Mesenteric fat pad (tissue), 1 donor: ENCODE measurements at regions not wholly inside any gene's neighbourhood (a gene's known extent, or its start where the extent isn't known, plus 50 kb on each side); places are given as distances from the start of the nearest gene placed in this dataset.

Source experiments
- DNase-seq: peaks from one replicate; pipeline ENCODE4 v3.0.0-alpha.2; 2020; ENCODE audit warnings: low spot score
- donor health status: DM: yes; HTN: yes; CAD: no.

DNA sequence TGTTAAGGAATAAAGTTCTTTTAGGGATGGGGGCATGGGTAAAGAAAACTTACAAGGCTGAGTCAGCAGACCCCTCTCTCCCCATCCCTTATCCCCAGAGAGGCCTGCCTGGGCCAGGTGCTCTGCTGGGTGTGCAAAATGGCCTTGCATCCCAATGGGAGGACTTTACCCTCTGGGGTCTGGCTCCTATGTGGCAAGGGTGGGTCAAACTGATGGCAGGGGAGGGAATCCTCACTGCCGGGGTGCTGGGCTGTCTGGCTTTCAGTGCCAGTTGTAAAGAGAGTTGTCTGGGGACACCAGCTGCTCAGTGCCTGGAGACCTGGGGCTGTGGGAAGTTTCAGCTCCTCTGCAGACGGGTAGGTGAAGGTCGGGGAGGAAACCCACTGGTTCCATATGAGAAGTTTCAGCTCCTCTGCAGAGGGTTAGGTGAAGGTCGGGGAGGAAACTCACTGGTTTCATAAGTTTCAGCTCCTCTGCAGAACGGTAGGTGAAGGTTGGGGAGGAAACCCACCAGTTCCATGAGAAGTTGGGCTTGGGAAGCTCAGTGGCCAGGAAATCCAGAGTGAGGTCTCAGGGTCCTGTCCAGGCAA, 127.2 kb upstream of the PODXL start:
- DNase-seq: peak; percentile 47

DNA sequence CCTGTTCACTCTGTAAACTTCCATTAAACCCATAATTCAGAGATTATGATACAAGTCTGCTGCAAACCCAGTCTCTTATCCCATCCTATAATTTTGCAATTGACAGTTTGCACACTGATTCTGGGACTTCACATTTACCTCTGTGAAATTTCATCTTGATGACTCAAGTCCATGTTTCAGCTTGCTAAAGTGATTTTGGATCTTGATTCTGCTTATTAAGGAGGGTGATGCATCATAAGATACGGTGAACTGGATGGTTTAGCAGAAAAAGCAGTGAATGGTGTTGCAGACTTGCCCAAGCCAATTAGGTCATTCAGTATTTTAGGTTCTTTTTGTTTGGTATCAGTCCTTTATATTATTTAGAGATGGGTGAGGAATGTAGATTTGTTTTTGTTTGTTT, 125.5 kb upstream of the PODXL start:
- no peak for DNase-seq

DNA sequence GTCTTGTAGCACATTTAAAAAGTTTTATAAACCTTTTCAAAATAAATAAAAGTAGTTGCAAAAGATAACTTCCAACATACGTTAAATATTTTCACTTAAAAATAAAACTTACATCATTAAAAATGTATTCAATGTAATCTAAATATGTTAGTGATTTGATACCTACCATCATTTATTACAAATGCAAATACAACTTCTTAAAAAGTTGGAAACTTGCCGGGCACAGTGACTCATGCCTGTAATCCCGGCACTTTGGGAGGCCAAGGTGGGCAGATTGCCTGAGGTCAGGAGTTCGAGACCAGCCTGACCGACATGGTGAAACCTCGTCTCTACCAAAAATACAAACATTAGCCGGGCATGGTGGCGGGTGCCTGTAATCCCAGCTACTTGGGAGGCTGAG, 122.6 kb upstream of the PODXL start:
- DNase-seq: peak; percentile 43

DNA sequence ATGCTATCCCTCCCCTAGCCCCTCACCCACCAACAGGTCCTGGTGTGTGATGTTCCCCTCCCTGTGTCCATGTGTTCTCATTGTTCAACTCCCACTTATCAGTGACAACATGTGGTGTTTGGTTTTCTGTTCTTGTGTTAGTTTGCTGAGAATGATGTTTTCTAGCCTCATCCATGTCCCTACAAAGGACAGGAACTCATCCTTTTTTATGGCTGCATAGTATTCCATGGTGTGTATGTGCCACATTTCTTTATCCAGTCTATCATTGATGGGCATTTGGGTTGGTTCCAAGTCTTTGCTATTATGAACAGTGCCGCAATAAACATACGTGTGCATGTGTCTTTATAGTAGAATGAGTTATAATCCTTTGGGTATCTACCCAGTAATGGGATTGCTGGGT, 120.4 kb upstream of the PODXL start:
- DNase-seq: peak; percentile 6

DNA sequence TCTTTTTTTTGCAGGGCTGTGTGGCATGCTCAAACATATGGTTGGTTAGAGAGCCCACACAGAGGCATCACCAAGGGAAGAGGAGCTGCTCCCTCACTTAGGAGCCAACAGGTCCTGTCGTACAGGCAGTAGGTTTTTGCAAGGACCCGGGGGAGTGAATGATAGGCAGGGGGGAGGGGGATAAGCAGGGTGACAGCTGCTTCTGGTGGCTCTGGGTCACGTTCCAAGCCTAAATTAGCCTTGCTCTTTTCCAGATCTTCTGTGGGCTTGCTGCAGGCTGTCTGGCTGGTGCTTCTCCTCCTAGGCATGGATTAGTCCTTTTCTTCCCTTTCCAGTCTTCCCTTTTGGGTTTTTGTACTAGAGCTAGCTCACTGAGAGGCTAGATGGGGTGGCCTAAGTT, 117.7 kb upstream of the PODXL start:
- DNase-seq: peak; percentile 14

DNA sequence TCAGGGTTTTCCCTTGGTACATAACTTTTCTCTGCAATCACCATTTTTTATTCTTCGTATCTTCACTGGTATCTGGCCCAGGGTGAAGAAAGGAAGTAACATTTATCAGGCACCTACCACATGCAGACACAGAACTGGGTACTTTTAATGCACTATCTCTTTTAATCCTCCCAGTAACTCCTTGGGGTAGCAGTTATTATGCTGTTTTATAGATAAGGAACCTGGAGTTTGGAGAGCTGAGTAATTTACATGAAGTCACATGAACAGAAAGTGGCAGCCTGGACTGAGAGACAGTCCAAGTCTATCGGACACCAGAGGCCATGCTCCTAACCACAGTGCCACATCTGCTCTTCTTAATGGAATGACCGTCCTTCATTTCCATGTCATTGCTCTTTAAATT, 117.1 kb upstream of the PODXL start:
- peak; percentile 3 for DNase-seq

DNA sequence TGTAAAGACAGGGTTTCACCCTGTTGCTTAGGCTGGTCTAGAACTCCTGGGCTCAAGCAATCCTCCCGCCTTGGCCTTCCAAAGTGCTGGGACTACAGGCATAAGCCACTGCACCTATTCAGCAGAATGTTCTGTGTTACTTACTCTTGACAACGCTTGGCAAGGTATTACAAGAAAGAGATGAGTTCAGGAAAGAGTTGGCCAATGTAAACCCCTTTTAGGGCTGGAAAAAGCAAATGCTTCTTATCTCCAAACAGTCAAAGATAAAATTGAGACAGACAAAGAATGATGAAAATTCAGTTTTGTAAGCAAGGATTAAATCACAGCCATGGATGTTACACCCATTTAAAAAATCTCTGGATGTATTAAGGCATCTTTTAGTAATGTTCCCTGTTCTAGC, 114.0 kb upstream of the PODXL start:
- no peak for DNase-seq

DNA sequence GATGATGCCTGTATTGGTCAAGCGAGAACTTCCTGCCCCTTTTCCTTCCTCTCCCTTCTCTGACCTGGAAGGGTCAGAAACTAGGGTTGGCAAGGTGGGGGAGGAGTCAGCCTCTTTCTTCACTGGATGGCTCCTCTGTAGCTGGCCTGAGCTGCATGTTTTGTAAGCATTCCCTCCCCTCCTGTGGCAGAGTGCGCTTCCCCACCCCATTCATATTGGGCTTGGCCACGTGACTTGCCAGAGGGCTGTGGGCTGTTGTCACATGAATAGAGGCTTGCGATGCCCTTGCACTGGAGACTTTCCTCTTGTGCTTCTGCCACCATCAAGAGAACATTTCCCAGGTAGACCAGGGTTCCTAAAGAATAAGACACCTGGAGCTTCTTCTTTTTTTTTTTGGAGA, 111.3 kb upstream of the PODXL start:
- peak; percentile 47 for DNase-seq

DNA sequence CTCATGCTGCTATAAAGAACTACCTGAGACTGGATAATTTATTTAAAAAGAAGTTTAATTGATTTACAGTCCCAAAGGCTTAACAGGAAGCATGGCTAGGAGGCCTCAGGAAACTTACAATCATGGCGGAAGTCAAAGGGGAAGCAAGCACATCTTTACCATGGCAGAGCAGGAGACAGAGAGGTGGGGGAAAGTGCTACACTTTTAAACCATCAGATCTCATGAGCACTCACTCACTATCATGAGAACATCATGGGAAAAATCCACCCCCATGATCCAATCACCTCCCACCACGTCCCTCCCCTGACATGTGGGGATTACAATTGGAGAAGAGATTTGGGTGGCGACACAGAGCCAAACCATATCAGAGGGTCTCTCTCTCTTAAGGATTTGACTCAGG, 108.6 kb upstream of the PODXL start:
- DNase-seq: no peak

DNA sequence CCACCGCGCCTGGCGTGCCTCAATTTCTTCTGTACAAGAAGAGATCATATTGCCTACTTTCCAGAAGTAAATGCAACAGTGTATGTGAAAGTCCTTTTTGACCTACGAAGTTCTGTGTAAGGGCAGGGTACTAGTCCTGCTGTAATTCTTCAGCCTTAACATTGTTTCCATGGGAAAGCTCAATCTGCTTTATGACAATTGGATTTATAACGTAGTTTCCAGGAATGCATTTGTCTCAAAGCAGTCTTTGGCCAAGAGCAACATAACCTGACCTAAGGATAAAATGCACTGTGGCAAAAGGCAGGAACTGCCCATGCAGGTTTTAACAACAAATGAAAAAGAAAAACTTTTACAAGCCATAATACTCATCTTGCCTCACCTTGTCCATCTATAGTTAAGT, 108.1 kb upstream of the PODXL start:
- DNase-seq: no peak

DNA sequence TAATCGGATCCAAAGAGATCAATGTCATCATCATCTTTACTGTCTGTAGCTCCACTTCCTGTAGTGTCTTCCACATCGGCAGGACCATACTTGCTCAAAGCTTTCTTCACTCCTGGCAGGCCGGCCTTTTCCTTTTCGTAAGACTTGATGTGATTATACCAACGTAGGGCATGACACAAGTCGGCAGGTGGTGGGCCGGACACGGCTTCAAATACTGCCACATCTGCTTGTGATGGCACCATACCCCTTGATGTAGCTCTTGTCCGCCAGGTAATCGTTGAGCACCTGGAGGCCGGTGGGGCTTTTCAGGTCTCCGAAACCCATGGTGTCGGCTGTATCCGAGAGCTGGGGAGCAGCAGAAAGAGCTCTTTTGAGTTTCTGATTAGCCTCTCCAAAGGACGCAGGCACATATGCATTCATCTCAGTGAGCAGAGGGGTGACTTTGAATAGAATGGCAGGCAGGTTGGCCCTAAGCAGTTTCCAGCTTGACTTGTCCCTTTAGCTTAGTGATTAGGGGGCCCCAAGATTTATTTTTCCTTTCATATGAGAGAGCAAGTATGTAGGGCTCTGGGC, 106.0 kb upstream of the PODXL start:
- peak; percentile 62 for DNase-seq

DNA sequence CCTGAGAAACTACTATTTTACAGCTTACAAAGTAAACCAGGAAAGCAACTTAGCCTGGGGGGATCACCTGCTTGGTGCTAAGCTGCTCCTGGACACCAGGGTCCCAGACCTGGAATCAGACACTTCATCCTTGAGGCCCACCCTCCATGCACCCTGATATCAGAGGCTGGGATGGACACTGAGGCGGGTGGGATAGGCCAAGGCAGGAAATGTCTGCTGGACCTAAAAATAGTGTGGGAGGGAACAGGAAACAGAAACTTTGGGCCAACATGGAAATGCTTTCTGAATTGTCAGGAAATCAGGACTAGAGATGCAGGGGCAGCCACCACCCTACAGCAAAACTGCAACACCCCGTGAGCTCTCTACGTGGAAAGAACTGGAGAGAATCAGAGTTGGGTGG, 101.5 kb upstream of the PODXL start:
- peak; percentile 53 for DNase-seq

DNA sequence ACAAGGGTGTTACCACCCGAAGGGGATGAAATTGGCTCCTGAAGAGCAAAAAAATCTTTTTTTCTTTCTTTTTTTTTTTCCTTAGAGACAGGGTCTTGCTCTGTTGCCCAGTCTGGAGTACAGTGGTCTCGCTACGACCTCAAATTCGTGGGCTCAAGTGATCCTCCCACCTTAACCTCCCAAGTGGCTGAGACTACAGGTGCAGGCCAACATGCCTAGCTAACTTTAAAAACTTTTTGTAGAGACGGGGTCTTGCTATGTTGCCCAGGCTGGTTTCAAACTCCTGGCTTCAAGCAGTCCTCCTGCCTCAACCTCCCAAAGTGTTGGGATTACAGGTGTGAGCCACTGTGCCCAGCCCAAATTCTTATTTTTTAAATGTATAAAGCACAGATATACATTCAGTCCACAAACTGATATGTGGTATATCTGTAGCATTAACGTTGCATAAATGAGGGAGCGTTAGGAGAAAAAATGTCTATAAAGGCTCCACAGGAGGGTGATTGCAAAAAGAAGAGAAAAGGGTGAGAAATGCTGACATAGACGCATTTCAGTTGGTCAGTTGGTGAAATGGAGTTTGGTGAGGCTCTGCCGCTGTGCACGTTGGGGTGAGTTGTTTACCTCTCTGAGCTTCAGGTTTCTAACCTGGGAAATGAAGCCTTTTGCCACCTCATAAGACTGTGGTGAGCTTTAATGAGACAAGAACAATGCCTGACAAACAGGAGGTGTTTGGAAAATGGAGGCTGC, 100.7 kb upstream of the PODXL start:
- peak; percentile 24 for DNase-seq

DNA sequence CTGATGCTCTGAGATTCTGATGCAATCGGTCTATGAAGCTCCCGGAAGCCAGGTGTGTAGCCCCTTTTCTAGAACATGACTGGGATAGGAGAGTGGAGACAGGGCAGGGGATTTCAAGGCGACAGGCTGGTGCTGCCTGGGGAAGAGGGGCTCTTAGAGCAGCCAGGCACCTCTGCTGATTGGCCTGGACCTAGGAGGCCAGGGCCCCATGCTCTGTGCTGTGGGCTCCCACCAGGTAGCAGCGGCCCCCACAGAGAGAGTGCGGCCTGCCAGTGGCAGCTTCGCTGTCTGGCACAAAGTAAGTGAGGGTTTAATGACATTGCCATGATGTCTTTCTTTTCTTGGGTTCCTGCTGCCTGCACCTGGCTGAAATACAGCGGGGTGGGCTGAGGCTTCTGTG, 99.4 kb upstream of the PODXL start:
- no peak for DNase-seq

DNA sequence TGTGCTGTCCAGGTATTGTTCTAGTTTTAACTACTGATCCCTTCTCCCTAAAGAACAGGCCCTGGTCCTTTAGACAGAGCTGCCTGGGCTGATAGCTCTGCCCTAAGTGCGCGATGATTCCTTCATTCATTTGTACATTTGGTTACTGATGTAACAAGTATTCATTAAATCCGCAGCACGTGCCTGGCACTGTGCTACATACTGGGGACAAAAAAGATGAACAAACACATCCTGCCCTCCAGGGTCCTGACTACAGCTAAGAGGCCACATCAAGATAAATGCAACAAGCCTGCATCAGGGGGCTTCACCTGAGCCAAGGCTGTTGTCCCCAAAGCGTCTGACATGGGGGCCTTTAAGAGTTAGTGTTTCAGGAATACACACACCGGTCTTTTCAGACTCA, 99.0 kb upstream of the PODXL start:
- no peak for DNase-seq

DNA sequence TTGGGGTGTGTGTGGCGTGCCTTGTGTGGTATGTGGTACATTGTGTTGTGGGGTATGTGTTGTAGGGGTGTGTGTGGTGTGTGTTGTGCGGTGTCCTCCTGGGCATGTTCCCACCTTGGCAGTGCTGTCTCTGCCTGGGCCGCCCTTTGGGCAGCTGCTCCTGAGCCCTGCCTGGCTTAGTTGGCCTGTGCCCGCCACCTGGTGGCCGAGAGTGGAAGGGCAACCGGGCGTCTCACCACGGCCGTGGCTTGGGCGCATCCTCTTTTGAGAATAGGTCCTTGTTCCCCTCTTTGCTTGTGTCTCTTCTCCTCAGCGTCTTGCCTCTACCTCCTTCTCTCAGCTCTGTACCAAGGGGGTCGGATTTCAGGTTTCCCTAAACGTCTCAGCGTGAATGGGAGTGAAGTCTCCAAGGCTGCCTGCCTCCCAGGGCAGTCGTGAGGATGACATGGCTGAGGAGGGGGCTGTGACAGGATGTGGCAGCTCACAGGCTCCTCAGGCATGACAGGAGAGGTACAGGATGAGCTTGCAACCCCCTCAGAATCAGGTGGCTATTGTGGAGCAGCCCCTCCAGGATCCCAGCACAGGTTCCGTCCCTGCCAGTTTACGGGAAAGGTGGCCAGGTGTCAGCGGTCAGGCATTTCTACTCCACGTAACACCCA, 98.4 kb upstream of the PODXL start:
- DNase-seq: peak; percentile 93

DNA sequence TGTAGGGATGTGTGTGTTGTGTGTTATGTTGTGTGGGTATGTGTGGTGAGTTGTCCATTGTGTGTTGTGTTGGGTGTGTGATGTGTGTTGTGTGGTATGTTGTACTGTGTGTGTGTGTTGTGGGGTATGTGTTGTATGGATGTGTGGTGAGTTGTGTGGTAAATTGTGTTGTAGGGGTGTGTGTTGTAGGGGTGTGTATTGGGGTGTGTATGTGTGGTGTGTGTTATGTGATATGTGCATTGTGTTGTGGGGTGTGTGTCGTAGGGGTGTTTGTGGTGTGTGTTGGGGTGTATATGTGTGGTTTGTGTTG, 97.8 kb upstream of the PODXL start:
- no peak for DNase-seq

DNA sequence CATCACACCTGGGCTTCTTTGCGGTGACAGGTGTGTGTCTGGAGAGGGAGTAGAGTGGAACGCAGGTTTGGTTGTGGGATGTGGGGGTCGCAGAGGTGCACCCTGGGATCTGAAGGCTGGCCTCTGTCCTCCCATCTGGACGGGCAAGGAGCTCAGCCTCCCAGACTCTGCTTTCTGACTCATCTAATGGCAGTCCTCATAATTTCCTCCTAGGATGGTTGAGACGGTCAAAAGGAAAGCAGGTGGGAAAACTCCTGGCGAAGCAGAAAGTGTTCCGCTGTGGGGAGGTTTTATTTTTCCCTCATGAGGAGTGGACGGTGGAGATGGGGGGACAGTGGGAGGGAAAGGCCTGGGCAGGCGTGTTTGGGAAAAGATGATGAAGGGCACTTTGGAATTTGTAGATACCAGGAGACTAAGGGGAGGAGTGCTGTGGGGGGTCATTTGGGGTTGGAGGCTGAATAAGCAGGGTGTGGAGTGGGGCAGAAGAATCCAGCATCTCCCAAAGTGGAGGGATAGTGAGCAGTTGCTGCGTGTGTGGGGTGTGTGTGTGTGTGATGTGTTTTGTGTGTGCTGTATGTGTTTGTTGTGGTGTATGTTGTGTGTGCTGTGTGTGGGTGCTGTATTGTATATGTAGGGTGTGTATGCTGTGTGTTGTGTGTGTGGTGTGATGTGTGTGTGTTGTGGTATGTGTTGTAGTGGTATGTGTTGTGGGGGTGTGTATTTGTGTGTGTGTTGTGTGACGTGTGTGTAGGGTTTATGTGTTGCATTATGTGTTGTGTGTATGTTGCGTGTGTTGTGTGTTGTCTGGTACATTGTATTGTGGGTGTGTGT, 97.2 kb upstream of the PODXL start:
- DNase-seq: no peak

DNA sequence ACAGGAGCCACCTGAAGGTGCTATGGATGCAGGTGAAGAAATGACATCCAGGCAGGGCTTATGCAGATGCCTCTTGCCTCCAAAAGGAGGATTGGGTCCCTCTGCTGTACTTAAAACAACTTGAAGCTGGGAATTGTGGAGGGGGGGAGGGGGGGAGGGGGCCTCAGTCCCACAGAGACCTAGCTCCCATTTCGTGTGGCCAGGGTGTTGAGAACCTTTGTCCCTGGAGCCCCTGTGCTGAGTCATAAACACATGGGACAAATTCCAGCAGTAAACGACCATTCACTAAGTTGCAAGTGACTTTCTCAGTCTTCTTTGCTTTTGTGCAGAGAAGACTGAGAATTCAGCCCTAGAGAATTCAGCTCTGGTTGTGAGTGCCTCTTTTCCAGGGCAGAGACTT, 96.5 kb upstream of the PODXL start:
- DNase-seq: no peak

DNA sequence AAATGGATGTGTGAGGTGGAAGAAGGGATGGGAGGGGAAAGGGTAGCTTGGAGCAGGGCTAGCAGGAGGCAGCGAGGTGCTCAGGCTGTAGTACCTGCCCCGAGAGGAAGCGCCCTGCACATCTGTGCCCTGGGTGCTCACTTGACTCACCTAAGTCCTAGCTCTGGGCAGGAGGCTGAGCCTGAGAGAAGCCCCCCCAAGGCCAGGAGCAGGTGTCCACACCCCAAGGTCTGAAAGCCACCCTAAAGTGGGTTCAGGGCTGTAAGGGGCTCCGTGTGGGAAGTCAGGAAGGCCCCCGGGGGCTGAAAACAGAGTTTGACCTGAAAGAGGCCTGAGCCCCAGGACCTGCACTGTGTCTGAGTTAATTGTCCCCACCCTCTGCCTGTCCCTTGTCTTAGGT, 95.8 kb upstream of the PODXL start:
- no peak for DNase-seq

DNA sequence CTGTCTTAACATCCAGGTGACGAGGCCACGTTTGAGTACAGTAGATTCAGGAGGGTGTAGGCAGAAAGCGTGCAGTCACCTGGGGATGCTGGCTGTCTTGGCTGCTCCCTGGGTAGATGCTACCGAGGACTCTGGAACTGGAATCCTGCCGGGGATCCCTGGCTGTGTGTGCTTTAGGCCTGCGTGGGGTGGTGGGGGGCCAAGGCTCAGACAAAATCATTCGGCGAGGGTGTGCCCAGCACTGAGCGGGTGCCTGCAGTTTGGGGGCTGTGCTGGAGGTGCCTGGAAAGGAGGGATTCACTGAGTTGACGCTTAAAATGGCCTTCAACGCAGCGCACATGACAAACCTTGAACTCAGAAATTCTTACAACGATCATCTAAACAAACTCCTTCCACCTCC, 93.5 kb upstream of the PODXL start:
- DNase-seq: no peak

DNA sequence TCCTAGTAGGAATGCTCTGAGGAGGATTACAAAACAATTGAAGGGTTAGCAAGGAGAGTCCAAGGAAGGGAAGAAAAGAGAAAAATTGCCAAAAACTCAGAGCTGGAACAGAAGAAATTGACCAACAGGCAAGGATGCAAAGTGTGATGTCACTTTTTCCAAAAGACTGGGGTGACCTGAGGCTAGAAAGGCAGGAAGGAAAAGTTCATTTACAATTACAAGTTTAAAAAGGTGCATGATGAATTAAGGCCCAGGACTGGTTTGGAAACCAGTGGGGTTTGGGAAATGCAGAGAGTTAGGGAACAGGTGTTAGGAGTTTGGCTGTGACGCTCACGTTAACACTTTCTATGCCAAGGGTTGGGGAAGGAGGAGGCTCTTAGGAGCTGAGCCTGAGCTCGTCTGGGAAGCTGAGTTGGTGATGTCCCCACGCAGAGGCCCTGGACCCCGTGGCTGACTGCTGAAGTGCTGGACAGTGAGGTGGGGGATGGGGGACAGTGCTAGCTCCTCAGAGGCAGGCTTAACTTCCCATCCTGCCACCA, 92.6 kb upstream of the PODXL start:
- no peak for DNase-seq
